Endothelial cell of umbilical vein (primary cell): ENCODE measurements at regions not wholly inside any gene's neighbourhood (a gene's known extent, or its start where the extent isn't known, plus 50 kb on each side); places are given as distances from the start of the nearest gene placed in this dataset.

ENCODE experiments used
- BruUV-seq: library from RNA; stranded (reverse); fragments of 400-500 nt; replicated peaks from 2 replicates; lab custom pipeline; 2021; lab: Mats Ljungman, UMichigan
- CTCF ChIA-PET: fragments of 300-600, 350-600 bp; sonication (Branson Sonifier 250); formaldehyde crosslinking; loops from one replicate; lab custom pipeline; 2021; ENCODE audit warnings: antibody characterized with exemption, inconsistent platforms; lab: Charles Lee
- POLR2A ChIA-PET: fragments of 300-600, 350-600 bp; sonication (Branson Sonifier 250); formaldehyde crosslinking; loops from one replicate; lab custom pipeline; 2021; ENCODE audit warnings: antibody characterized with exemption, inconsistent platforms; lab: Charles Lee
- DNase-seq: peaks from one replicate; pipeline ENCODE4 v3.0.0-alpha.2; 2011; ENCODE audit warnings: low read depth, low spot score
- FAIRE-seq: peaks from 2 replicates; lab custom pipeline; 2011; peaks lifted over from hg19 to GRCh38; lab: Jason Lieb, UNC
- H2AFZ ChIP-seq: 2 replicates; pipeline ENCODE4 v1.6.0; 2012; ENCODE audit warnings: low read depth, low read length, control low read depth, inconsistent platforms
- H3K27ac ChIP-seq: 2 replicates; pipeline ENCODE4 v1.5.1; 2011; ENCODE audit warnings: low read depth, mild to moderate bottlenecking, control low read depth, low read length, moderate library complexity; ENCODE audit not compliant: insufficient read depth
- H3K27me3 ChIP-seq, 2 experiments: 2 replicates each; pipeline versions ENCODE4 v1.6.0 to v1.6.1; 2011; ENCODE audit warnings: low read length in 2 of 2, mixed read lengths in 1 of 2; ENCODE audit not compliant: control insufficient read depth in 2 of 2, insufficient read depth in 2 of 2
- H3K36me3 ChIP-seq, 2 experiments: 2 replicates in 1 of 2; 3 replicates in 1 of 2; pipeline ENCODE4 v1.5.1; 2011; ENCODE audit warnings: low read length in 2 of 2, mild to moderate bottlenecking in 1 of 2, moderate library complexity in 1 of 2; ENCODE audit not compliant: control insufficient read depth in 2 of 2, insufficient read depth in 2 of 2; ENCODE audit errors: extremely low read depth in 1 of 2
- H3K4me1 ChIP-seq: 3 replicates; pipeline ENCODE4 v1.5.1; 2011; ENCODE audit warnings: mild to moderate bottlenecking, low read length; ENCODE audit not compliant: control insufficient read depth, insufficient read depth; ENCODE audit errors: extremely low read depth
- H3K4me2 ChIP-seq: 2 replicates; pipeline ENCODE4 v1.6.1; 2011; ENCODE audit warnings: low read length, control low read depth, mixed read lengths; ENCODE audit not compliant: insufficient read depth
- H3K4me3 ChIP-seq, 3 experiments: fragments of 200-600 bp in 1 of 3; sonication (generic), shearing (Covaris generic) in 1 of 3; replicated peaks in 1 of 3; 2 replicates each; pipeline ENCODE4 v1.5.1; 2011 to 2016; ENCODE audit warnings: control low read depth in 3 of 3, low read length in 3 of 3, mild to moderate bottlenecking in 2 of 3, inconsistent platforms in 1 of 3, low read depth in 1 of 3, moderate library complexity in 1 of 3; ENCODE audit not compliant: insufficient read depth in 1 of 3
- H3K79me2 ChIP-seq: 2 replicates; pipeline ENCODE4 v1.6.0; 2012; ENCODE audit warnings: low read length, inconsistent platforms; ENCODE audit not compliant: control insufficient read depth, insufficient read depth
- H3K9ac ChIP-seq: replicated peaks from 2 replicates; pipeline ENCODE3; 2011; ENCODE audit warnings: low read length, control low read depth; ENCODE audit not compliant: insufficient read depth; ENCODE audit errors: extremely low read depth
- H3K9me1 ChIP-seq: replicated peaks from 3 replicates; pipeline ENCODE4 v1.6.0; 2011; ENCODE audit warnings: mild to moderate bottlenecking, low read length; ENCODE audit not compliant: control insufficient read depth, insufficient read depth; ENCODE audit errors: extremely low read depth
- H3K9me3 ChIP-seq: replicated peaks from 2 replicates; pipeline ENCODE4 v1.5.1; 2012; ENCODE audit warnings: low read length, inconsistent platforms; ENCODE audit not compliant: control insufficient read depth, insufficient read depth
- H4K20me1 ChIP-seq: replicated peaks from 2 replicates; pipeline ENCODE3; 2011; ENCODE audit warnings: mild to moderate bottlenecking, low read length; ENCODE audit not compliant: control insufficient read depth, insufficient read depth; ENCODE audit errors: extremely low read depth
- EZH2 ChIP-seq: IDR thresholded peaks from 2 replicates; pipeline ENCODE4 v1.6.1; 2012; ENCODE audit warnings: borderline replicate concordance, low read depth, mild to moderate bottlenecking, moderate library complexity, low read length, inconsistent platforms; ENCODE audit not compliant: severe bottlenecking
- FOS ChIP-seq: IDR thresholded peaks from 2 replicates; pipeline ENCODE4 v1.6.1; 2011; ENCODE audit warnings: mild to moderate bottlenecking, low read length, moderate library complexity, borderline replicate concordance; ENCODE audit not compliant: insufficient read depth
- GATA2 ChIP-seq: IDR thresholded peaks from 2 replicates; pipeline ENCODE4 v1.7.0; 2011; ENCODE audit warnings: low read depth, mild to moderate bottlenecking, moderate library complexity, mixed read lengths, low read length; ENCODE audit not compliant: insufficient read length, insufficient read depth
- JUN ChIP-seq: IDR thresholded peaks from 2 replicates; pipeline ENCODE4 v1.6.1; 2011; ENCODE audit warnings: borderline replicate concordance, low read depth; ENCODE audit not compliant: insufficient read length, insufficient read depth
- MAX ChIP-seq: IDR thresholded peaks from 2 replicates; pipeline ENCODE4 v1.6.1; 2011; ENCODE audit not compliant: insufficient read depth, insufficient read length
- MYC ChIP-seq: IDR thresholded peaks from one replicate; pipeline ENCODE4 v1.6.1; 2011; ENCODE audit warnings: mild to moderate bottlenecking, low read depth, low read length
- POLR2A ChIP-seq: IDR thresholded peaks from 2 replicates; pipeline ENCODE4 v1.6.1; 2012; ENCODE audit warnings: low read depth, mild to moderate bottlenecking, control low read depth, low read length
- POLR2AphosphoS5 ChIP-seq: IDR thresholded peaks from 2 replicates; pipeline ENCODE4 v1.6.1; 2012; ENCODE audit warnings: low read depth, mild to moderate bottlenecking, control low read depth, low read length, moderate library complexity; ENCODE audit not compliant: insufficient read depth
- dilution Hi-C: fragments of 300-500 bp; cut with MboI; formaldehyde crosslinking; loops from one replicate; pipeline ENCODE4 v1.15.0; 2019; ENCODE audit warnings: low sequenced_read_pairs; ENCODE audit not compliant: extremely low pct_ligation_motif_present
- intact Hi-C: fragments of 100-400 bp; cut with micrococcal nuclease; formaldehyde crosslinking; loops from one replicate; pipeline ENCODE4 v1.10.0; 2022
- TF ChIP-seq, protein P1 (sequence below), 2 donors: IDR thresholded peaks; 1 replicate in 1 of 2; 2 replicates in 1 of 2; pipeline ENCODE4 v1.5.1; 2011; ENCODE audit warnings: low read length in 2 of 2, mild to moderate bottlenecking in 2 of 2, moderate library complexity in 2 of 2, control low read depth in 1 of 2, inconsistent platforms in 1 of 2, low read depth in 1 of 2; ENCODE audit not compliant: insufficient read depth in 1 of 2; ENCODE audit errors: extremely low read depth in 1 of 2

GRCh38 chr6:88519301-88520016 lies 353.3 kb upstream of the CNR1 start:
- no peak overlapping the region for H3K9ac ChIP-seq
- dilution Hi-C loops (no loop called here), intact Hi-C loops (no loop called here)
- no peaks in the 10 kb centered on the region for H4K20me1 ChIP-seq
- H3K4me1 ChIP-seq, result no peaks in the 10 kb centered on the region
- FAIRE-seq (no peak), DNase-seq (no peak)
- H3K9me1 ChIP-seq, result no peaks in the 10 kb centered on the region
- H3K27me3 ChIP-seq, result no peaks in the 10 kb centered on the region
- no peak overlapping the region for H2AFZ ChIP-seq
- H3K79me2 ChIP-seq, result no peaks in the 10 kb centered on the region
- no peaks in the 10 kb centered on the region for H3K9me3 ChIP-seq
- no peaks in the 10 kb centered on the region for H3K36me3 ChIP-seq
- no TSS peak for BruUV-seq
- H3K4me3 ChIP-seq, result no peak overlapping the region
- H3K27ac ChIP-seq, result no peak overlapping the region
- no peak overlapping the region for H3K4me2 ChIP-seq
- TF ChIP-seq POLR2A (no peak), EZH2 (no peak), POLR2AphosphoS5 (no peak), MAX (no peak), GATA2 (no peak), JUN (no peak), MYC (no peak), FOS (no peak)
- TF ChIP-seq, protein P1, sequence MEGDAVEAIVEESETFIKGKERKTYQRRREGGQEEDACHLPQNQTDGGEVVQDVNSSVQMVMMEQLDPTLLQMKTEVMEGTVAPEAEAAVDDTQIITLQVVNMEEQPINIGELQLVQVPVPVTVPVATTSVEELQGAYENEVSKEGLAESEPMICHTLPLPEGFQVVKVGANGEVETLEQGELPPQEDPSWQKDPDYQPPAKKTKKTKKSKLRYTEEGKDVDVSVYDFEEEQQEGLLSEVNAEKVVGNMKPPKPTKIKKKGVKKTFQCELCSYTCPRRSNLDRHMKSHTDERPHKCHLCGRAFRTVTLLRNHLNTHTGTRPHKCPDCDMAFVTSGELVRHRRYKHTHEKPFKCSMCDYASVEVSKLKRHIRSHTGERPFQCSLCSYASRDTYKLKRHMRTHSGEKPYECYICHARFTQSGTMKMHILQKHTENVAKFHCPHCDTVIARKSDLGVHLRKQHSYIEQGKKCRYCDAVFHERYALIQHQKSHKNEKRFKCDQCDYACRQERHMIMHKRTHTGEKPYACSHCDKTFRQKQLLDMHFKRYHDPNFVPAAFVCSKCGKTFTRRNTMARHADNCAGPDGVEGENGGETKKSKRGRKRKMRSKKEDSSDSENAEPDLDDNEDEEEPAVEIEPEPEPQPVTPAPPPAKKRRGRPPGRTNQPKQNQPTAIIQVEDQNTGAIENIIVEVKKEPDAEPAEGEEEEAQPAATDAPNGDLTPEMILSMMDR (IDR thresholded peaks at IDR 0.05; ENCODE audit: extremely low read depth in 1 of 2, insufficient read depth in 1 of 2, low read depth in 1 of 2, low read length in 2 of 2), result no peak
- ChIA-PET CTCF (interaction anchor here (0.6 kb wide), 1 partner anchor 155 kb away, joined by 3 read pairs; no protein-coding TSS in a partner anchor), POLR2A (no interaction called here)
